NCI-H2081 (cell line): ENCODE measurements at regions not wholly inside any gene's neighbourhood (a gene's known extent, or its start where the extent isn't known, plus 50 kb on each side); places are given as distances from the start of the nearest gene placed in this dataset.
A peak's percentile ranks its signal among the peaks of the same experiment; 100 is the strongest.

Experiments
- DNase-seq, 2 experiments: peaks; one replicate each; lab custom pipeline; 2025; lab: John Stamatoyannopoulos, UW

GRCh38 chr12:39240587-39240986 lies 202.3 kb downstream of the KIF21A start:
- DNase-seq = no peak

- no peak for DNase-seq
Observed at GRCh38 chr12:39239490-39240486, 203.1 kb downstream of the KIF21A start.

GRCh38 chr12:39237004-39237403 lies 205.9 kb downstream of the KIF21A start:
- DNase-seq = no peak

GRCh38 chr12:39235990-39236767 lies 206.7 kb downstream of the KIF21A start:
- no peak for DNase-seq

- DNase-seq = no peak
Observed at GRCh38 chr12:39230086-39230485, 212.8 kb downstream of the KIF21A start.

- DNase-seq = no peak
Observed at GRCh38 chr12:39227218-39227617, 215.7 kb downstream of the KIF21A start.

GRCh38 chr12:39224971-39225370 lies 217.9 kb downstream of the KIF21A start:
- no peak for DNase-seq

GRCh38 chr12:39205969-39206368 lies 237.0 kb downstream of the KIF21A start:
- no peak for DNase-seq

- peak in 1 of 2 experiments; percentile 3 for DNase-seq
Observed at GRCh38 chr12:39199351-39199750, 243.6 kb downstream of the KIF21A start.

GRCh38 chr12:39188689-39189088 lies 254.2 kb downstream of the KIF21A start:
- no peak for DNase-seq

GRCh38 chr12:39186744-39187143 lies 256.2 kb downstream of the KIF21A start:
- no peak for DNase-seq

- no peak for DNase-seq
Observed at GRCh38 chr12:39178837-39179236, 264.1 kb downstream of the KIF21A start.

- no peak for DNase-seq
Observed at GRCh38 chr12:39176356-39176755, 266.6 kb downstream of the KIF21A start.

- DNase-seq = no peak
Observed at GRCh38 chr12:39173726-39174125, 268.3 kb upstream of the CPNE8 start.

- no peak for DNase-seq
Observed at GRCh38 chr12:39165338-39165737, 259.9 kb upstream of the CPNE8 start.

- no peak for DNase-seq
Observed at GRCh38 chr12:39161465-39162085, 256.2 kb upstream of the CPNE8 start.

GRCh38 chr12:39157696-39158342 lies 252.4 kb upstream of the CPNE8 start:
- DNase-seq = no peak

GRCh38 chr12:39145175-39145999 lies 240.0 kb upstream of the CPNE8 start:
- DNase-seq = no peak

- DNase-seq = no peak
Observed at GRCh38 chr12:39144613-39145061, 239.2 kb upstream of the CPNE8 start.

- DNase-seq = no peak
Observed at GRCh38 chr12:39138268-39138667, 232.9 kb upstream of the CPNE8 start.

- no peak for DNase-seq
Observed at GRCh38 chr12:39127401-39127800, 222.0 kb upstream of the CPNE8 start.
